Brain microvascular endothelial cell (primary cell): ENCODE measurements at regions not wholly inside any gene's neighbourhood (a gene's known extent, or its start where the extent isn't known, plus 50 kb on each side); places are given as distances from the start of the nearest gene placed in this dataset.

ENCODE experiments used
- DNase-seq: peaks from one replicate; pipeline ENCODE4 v3.0.0-alpha.2; 2020
- H3K27ac ChIP-seq: fragments of 250-450 bp; sonication (Bioruptor Pico); 2 replicates; pipeline ENCODE4 v1.5.1; 2020; ENCODE audit warnings: mild to moderate bottlenecking, moderate library complexity
- H3K27me3 ChIP-seq: fragments of 250-450 bp; sonication (Bioruptor Pico); replicated peaks from 2 replicates; pipeline ENCODE4 v1.5.1; 2020; ENCODE audit warnings: mild to moderate bottlenecking
- H3K36me3 ChIP-seq: fragments of 250-450 bp; sonication (Bioruptor Pico); replicated peaks from 2 replicates; pipeline ENCODE4 v1.5.1; 2020; ENCODE audit warnings: mild to moderate bottlenecking
- H3K4me3 ChIP-seq: 2 replicates; pipeline ENCODE4 v1.5.1; 2011; ENCODE audit warnings: low read depth, mild to moderate bottlenecking, control low read depth, low read length, moderate library complexity
- CTCF ChIP-seq: IDR thresholded peaks from 2 replicates; pipeline ENCODE4 v1.5.1; 2011; ENCODE audit warnings: low read depth, mild to moderate bottlenecking, moderate library complexity, low read length, control low read depth, inconsistent platforms; ENCODE audit errors: missing control alignments
- in situ Hi-C: cut with HindIII; loops from 2 replicates; pipeline ENCODE4 v1.10.0; 2017; ENCODE audit warnings: low sequenced_read_pairs, low pct_ligation_motif_present

GRCh38 chr5:119852140-119852539 is 222.8 kb downstream of the FAM170A start:
- no peak for DNase-seq
- Histone ChIP-seq H3K4me3 (no peak overlapping the region), H3K36me3 (no peaks in the 10 kb centered on the region), H3K27me3 (no peaks in the 10 kb centered on the region), H3K27ac (no peak overlapping the region)
- in situ Hi-C loops, result no loop called here
- no peak for TF ChIP-seq CTCF

GRCh38 chr5:119860463-119860862 is 231.1 kb downstream of the FAM170A start:
- H3K36me3 ChIP-seq, result no peaks in the 10 kb centered on the region
- no peak overlapping the region for H3K4me3 ChIP-seq
- DNase-seq, result no peak
- TF ChIP-seq CTCF, result no peak
- in situ Hi-C loops, result no loop called here
- H3K27me3 ChIP-seq, result no peaks in the 10 kb centered on the region
- H3K27ac ChIP-seq, result no peak overlapping the region

- no peaks in the 10 kb centered on the region for H3K27me3 ChIP-seq
- H3K36me3 ChIP-seq, result no peaks in the 10 kb centered on the region
- no peak overlapping the region for H3K27ac ChIP-seq
- no peak for DNase-seq
- in situ Hi-C loops, result no loop called here
- TF ChIP-seq CTCF, result no peak
- no peak overlapping the region for H3K4me3 ChIP-seq
Measured at GRCh38 chr5:119862619-119863018, 233.3 kb downstream of the FAM170A start.

GRCh38 chr5:119864286-119864685 is 234.9 kb downstream of the FAM170A start:
- DNase-seq, result no peak
- no peaks in the 10 kb centered on the region for H3K36me3 ChIP-seq
- in situ Hi-C loops, result no loop called here

GRCh38 chr5:119873611-119874010 is 244.3 kb downstream of the FAM170A start:
- no peak for TF ChIP-seq CTCF
- DNase-seq, result no peak
- no peak overlapping the region for H3K4me3 ChIP-seq
- in situ Hi-C loops, result no loop called here
- H3K27me3 ChIP-seq, result no peaks in the 10 kb centered on the region
- H3K36me3 ChIP-seq, result no peaks in the 10 kb centered on the region
- no peak overlapping the region for H3K27ac ChIP-seq

More at GRCh38 chr5:119864286-119864685, 234.9 kb downstream of the FAM170A start:
- no peaks in the 10 kb centered on the region for H3K27me3 ChIP-seq
- no peak overlapping the region for H3K4me3 ChIP-seq
- no peak for TF ChIP-seq CTCF
- H3K27ac ChIP-seq, result no peak overlapping the region

- no peaks in the 10 kb centered on the region for H3K27me3 ChIP-seq
- no peak overlapping the region for H3K27ac ChIP-seq
- TF ChIP-seq CTCF, result no peak
- H3K36me3 ChIP-seq, result no peaks in the 10 kb centered on the region
- DNase-seq, result no peak
- in situ Hi-C loops, result no loop called here
- H3K4me3 ChIP-seq, result no peak overlapping the region
Measured at GRCh38 chr5:119876522-119876921, 247.2 kb downstream of the FAM170A start.
